NCI-H748 (cell line): ENCODE measurements at regions not wholly inside any gene's neighbourhood (a gene's known extent, or its start where the extent isn't known, plus 50 kb on each side); places are given as distances from the start of the nearest gene placed in this dataset.

Source experiments
- DNase-seq: peaks from one replicate; lab custom pipeline; 2025; ENCODE audit not compliant: unreplicated experiment; lab: John Stamatoyannopoulos, UW

DNA sequence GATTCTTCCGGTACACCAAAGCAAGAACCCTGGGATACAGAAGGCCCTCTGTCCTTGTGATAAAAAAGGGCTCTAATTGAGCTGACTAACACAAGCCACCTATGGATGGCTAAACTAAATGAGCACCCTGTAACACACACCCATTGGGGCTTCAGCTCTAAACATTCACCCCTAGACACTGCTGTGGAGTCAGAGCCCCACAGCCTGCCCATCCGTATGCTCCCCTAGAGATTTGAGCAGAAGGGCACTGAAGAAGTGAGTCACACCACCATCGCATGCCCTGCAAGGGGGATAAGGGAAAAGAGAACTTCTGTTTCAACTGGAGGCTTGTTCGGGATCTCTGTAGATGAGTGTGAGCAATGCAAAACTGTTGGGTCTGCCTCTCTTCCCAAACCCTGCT is 545.2 kb downstream of the KCTD8 start:
- no peak for DNase-seq

DNA sequence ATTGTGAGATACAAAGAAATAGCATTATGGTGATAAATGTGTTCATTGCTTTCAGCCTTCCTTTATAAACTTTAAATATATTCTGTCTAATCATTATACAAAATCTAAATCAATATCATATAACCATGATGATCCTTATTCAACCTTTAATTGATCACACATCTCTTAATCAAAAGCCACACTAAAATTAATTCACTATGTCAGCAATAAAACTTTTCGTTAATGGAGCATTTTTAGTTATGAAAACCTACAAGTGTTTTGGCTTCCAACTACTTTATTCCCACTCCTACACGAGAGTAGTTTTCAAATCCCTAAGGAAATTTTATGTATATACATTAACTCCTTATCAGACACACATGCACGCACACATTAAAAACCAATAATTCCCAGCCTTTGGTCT is 530.2 kb downstream of the KCTD8 start:
- DNase-seq, result no peak

DNA sequence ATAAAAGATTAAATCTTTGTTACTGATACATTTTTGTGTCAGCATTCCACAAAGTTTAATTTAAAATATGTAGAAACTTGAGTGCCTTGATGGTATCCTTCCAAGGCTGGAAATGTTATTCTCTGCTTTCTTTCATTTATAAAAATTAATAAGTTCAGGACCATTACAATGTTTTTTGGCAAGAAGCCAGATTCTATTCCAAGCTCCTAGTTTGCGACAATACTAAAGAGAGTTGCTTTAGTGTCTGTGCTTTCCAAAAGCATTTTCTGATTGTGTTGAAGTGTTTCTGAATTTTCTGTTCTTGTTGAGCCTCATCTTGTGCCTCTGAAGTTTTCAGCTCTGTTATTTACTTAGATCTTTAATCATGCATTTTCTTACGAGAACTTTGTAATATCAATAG is 516.2 kb downstream of the KCTD8 start:
- DNase-seq, result no peak

DNA sequence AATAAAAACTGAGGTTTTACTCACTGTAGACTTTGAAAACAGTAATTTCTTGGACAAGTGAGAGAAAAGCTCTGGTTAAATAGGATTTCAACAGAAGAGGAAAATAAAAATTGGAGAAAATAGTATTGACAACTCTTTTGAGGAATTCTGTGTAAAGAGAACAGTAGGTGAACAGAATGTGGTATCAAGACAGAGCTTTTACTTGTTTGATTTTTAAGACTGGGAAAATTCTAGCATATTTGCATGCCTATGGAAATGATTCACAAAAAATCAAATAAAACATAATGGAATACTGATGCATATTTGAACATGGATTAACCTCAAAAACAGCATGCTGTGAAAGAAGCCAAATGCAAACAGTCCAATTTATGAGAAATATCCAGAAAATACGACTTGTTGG is 504.6 kb downstream of the KCTD8 start:
- DNase-seq, result no peak

DNA sequence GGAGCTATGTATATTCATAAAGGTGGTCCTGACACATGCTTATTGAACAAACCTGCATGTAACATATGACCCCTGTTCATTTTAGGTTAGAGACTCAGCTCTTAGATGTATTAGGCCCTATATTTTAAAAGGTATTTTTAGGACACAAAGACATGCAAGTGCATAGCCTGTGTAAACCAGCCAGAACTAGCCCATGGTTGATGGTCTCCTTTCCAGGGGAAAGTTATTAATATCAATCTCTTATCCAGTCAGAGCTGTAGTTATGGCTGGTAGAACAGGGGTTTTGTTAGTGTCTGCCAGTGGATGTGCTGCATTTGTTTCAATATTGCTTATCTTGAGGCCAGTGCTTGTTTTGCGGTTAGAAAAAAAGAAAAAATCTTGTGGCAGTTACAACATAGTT is 488.6 kb downstream of the KCTD8 start:
- no peak for DNase-seq

DNA sequence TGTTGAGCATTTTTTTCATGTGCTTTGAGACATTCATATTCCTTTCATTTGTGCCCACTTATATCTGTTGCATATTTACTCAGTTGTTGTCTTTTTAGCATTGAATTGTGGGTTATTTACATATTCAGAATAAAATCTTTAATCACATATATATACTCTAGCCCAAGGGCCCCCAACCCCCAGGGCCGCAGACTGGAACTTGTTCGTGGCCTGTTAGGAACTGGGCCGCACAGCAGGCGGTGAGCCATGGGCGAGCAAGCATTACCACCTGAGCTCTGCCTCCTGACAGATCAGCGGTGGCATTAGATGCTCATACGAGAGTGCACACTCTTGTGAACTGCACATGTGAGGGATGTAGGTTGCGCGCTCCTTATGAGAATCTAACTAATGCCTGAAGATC is 480.6 kb downstream of the KCTD8 start:
- no peak for DNase-seq

DNA sequence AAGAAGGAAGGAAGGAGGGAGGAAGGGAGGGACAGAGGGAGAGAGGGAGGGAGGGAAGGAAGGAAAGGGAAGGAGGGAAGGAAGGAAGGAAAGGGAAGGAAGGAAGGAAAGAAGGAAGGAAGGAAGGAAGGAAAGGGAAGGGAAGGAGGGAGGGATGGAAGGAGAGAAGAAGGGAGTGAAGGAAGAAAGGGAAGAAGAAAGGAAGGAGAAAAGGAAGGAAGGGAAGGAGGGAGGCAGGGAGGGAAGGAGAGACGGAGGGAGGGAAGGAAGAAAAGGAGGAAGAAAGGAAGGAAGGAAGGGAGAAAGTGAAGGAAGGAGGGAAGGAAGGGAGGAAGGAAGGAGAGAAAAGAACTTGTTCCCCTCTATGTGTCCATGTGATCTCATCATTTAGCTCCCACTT is 465.0 kb downstream of the KCTD8 start:
- no peak for DNase-seq

DNA sequence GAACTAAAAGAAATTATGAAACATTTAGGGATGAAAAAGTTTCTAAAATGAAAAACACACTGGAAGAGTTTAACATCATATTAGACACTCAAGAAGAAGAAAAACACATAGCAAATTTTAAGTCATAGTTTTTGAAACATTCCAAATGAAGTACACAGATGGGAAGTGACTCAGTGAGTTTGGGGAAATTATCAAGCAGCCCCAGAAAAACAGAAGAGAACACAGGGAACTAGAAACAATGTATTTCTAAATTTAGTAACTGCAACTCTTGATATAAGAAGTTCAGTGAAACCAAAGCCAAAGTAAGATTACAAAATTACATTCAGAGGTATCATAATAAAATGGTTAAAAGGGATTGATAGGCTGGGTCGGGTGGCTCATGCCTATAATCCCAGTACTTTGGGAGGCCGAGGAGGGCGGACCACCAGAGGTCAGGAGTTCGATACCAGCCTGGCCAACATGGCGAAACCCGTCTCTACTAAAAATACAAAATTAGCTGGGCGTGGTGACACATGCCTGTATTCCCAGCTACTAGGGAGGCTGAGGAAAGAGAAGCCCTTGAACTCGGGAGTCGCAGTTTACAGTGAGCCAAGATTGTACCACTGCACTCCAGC is 461.2 kb downstream of the KCTD8 start:
- no peak for DNase-seq

DNA sequence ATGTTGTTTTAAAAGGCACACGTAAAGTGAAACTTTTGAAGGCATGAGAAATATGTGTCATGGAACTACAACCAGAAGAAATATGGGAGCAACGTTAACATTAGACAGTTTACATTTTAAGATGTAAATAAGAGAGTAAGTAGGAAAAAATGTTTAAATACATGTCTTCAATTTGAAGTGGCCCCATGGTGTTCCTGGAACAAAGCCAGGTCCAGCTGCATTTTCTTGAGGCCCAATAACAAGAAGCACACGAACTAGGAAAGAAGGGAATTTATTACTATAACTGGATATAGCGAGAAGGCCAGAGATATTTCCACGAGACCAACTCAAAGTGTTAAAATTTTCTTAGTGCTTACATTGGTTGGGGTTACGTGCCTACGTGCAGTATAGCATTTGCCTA is 458.1 kb downstream of the KCTD8 start:
- no peak for DNase-seq

DNA sequence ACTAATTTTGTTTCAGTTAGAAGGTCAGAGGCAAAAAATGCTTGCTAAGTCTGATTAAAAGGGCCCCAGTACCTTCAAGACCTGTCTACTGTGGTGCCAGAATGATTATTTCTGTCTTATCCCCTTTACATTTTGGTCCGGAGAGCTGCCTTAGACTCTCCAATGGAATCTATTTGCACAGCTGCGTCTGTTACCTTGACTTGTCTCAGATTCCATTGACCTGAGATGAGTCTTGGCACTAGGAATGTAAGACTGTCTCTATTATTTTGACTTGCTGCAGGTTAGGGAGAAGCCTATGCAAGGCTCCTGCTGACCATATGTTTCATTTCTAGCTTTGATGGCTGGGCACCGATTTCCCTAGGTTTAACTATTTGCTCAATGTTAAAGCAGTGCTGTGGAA is 457.6 kb downstream of the KCTD8 start:
- DNase-seq, result peak; percentile 30

DNA sequence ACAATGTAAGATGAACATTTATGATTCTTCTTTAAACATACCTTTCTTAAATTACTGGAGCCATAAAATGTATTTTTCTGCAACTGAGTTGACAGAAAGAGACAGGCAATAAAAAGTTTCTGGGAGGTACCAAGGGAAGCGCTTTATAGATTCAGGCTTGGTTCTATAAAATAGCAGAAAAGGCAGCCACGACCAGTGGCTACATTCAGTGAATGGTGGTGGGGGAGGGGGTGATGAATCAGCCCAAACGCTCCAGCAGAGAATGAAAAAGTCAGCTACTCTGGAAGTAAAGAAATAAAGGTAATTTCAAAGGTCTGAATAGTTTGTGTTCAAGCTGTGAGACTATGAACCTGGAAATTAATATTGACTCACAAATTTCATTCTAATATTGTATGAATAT is 456.1 kb downstream of the KCTD8 start:
- no peak for DNase-seq

DNA sequence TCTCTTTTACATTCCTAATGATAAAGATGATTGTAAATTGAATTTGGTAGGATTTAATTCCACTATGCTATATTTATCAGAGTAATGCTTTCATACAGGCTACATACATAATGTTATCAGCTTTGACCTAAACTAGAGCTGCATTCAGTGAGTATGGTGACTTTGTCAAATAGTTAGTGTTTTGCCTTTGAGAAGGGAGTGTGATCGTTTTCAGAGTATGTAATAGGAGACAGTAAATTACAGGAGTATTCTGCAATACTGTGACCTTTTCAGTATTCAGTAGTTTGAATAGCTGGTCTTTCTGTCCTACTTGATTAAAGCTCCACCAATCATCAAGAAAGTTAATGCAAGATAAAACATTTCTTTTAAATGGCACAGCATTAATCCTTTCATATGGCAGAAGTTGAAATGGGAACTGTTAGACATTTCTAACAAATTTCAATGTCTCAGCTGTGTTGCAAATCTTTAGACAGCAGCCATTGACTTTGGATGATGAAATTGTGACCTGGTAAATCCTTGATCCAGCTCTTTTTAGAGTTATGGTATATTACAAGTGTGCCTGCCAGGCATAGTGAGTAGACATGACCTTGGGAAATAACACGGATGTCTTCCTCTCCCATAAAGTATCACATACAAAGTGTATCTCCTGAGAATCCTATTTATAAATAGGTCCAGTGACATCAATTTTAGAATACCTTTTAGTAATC is 455.3 kb downstream of the KCTD8 start:
- peak; percentile 23 for DNase-seq

DNA sequence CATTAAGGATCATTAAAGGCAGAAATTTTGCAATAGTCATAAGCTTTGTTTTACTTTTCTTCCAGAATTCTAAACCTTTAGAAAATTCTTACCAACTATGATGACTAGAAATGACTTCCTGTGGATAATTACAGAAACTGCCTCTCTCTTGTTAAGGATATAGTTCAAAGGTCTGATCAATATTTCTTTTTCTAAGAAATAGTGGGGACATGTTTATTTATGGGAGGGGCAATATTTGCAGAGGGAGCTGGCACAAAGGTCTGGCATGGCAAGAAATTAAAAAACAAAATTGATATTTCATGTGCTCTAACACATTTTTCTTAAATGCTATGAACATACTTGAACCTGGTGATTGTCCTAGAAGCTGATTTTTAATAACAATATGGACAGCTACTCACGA is 448.9 kb downstream of the KCTD8 start:
- peak; percentile 19 for DNase-seq

DNA sequence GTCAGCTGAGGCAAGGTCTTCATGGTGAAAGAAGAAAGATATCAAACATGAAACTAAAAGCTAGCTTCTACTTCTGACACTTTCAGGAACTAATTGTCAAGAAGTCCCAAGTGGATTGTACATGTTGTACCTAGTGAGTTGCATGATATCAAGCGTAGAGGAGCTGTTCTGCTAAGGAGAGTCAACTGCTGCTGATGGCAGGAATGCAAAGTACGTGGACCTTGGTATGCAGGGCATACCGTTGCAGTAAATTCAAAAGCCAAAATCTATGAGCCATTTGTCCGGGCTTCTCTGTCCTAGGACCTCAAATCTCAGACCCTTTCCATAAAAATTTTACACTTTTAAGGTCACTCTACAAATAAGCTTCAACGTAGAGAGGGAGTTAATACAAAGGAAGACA is 446.2 kb downstream of the KCTD8 start:
- no peak for DNase-seq

DNA sequence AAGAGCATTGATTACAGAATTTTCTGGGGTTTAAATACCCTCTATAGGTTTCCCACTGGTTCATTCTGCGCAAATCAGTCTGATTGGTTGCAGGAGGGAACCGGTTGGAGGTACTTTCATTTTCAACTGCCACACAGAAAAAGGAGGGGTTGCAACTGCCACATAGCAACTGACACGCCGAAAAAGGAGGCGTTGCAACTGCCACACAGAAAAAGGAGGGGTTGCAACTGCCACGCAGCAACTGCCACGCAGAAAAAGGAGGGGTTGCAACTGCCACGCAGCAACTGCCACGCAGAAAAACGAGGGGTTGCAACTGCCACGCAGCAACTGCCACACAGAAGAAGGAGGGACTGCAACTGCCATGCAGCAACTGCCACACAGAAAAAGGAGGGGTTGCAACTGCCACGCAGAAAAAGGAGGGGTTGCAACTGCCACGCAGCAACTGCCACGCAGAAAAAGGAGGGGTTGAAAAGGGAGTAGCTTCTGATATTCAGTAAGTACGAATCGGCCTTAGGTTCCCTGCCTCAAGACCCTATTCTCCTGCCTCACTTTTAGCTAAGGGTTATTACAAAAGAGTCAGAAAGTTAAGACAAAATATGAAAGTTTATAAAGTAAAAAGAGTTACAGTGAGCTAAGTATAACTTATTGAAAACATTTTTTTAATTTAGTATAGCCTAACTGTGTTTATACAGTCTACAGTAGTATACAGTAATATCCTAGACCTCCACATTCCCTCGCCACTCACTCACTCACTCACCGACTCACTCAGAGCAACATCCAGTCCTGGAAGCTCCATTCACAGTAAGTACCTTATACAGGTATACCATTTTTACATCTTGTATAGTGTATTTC is 431.8 kb downstream of the KCTD8 start:
- peak; percentile 50 for DNase-seq

DNA sequence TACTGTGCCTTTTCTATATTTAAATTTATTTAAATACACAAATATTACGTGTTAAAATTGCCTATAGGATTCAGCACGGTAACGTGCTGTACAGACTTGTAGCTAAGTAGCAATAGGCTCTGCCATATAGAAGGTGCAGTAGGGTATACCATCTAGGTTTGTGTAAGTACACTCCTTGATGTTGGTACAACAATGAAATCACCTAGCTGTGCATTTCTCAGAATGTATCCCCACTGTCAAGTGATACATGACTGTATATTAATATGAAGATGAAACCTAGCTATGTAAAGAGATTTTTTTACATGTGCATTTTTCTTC is 431.2 kb downstream of the KCTD8 start:
- peak; percentile 16 for DNase-seq

DNA sequence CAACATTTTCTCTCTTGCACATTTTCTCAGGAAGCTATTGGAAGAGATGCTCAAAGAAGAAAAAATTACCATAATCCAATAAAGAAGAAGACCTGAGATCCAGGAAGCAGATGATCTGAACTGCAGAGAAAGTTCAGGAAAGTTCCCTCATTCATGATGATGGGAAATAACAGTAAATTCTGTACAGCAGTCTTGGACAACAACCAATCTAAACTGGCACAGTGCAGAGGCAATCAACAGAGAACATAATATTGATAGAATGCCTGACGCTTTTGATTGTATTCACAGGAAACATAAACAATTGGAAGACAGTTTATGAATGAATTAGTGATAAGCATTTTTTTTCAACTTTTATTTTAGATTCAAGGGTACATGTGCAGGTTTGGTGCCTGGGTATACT is 428.9 kb downstream of the KCTD8 start:
- DNase-seq, result no peak

DNA sequence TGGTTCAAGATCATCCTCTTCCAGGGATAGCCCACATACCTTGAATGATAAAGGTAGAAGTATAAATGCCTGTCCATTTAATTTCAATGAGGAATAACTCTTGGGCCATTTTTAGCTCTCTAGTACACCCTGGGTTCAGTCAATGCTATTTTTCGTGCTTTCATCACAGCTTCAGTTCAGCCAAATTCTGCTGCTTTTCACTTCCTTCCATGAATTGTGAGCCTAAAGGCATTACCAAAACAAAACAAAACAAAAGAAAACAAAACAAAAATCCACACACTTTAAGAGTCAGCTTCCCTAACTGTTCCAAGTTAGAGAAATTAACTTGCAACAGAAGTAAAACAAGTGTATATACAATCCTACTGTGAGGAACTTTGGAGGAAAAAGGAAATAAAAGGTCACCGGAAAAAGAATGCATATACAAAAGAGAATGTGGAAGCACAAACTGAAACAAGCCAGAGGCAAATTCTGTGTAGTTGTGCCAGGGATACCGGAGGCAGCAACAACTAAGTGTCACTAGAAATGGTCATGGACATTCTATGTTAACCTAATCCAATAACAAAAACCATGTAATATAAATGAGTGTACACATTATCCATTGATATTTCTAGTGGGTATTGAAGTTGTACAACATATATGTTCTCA is 423.1 kb downstream of the KCTD8 start:
- DNase-seq, result no peak

DNA sequence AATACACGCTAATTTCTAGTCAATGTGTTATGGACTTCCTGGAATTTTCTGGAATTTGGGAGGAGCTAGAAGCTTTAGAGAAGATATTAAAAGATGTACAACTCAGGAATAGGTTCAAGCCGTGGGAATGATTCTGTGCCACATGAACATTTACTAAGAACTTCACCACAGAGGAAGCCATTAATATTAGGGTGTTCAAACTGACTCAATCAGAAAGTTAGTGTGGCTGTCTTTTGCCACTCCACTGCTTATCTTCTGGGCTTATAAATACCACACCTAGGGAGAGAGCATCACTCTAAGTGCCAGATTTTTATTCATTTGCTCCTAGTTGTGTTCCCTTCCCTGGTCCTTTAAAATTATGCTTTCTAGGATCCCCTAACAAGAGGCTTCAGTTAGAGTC is 409.8 kb downstream of the KCTD8 start:
- DNase-seq, result no peak

DNA sequence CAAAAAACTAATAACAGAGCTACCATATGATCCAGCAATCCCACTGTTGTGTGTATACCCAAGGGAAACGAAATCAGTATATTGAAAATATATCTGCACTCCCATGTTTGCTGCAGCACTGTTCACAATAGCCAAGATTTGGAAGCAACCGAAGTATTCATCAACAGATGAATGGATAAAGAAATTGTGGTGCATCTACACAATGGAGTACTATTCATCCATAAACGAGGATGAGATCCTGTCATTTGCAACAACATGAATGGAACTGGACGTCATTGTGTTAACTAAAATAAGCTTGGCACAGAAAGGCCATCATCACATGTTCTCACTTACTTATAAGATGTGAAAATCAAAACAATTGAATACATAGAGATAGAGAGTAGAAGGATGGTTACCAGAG is 402.1 kb downstream of the KCTD8 start:
- no peak for DNase-seq

DNA sequence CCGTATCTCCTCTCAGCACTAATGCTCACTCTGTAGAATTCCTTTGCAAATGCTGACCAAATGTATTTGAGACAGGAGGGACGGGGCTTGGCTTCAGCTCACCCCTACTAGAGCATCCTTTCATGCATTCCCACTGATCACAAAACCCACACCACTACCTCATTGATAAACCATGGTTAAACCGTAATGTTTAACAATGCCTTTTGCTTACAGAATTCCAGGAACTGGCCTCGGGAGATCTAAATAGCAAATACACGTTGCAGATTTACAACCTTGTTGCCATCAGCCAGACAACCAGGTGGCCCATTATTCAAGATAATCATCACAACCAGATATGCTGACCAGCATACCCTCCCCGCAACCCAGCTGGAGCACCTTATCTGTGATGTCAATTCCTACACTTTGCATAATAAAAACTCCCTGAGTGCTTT is 391.9 kb downstream of the KCTD8 start:
- DNase-seq, result peak; percentile 78

DNA sequence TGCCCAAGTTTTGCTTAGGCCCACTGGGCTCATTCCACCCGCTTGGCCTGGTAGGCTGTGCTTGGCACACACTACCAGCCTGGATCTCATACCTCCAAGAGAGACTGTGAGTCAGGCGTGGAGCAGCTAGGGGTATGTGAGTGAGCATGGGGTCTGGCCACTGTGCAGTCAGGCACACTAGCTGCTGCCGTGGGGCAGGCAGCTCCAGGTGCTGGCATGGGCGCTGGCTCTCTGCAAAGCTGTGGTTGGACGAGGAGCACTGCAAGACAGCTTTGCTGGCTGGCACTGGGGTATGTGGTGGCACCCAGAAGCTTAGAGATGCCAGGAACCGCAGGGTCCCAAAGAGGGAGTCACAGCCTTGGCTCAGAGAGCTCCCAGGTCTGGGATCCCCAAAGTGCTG is 377.8 kb downstream of the KCTD8 start:
- DNase-seq, result no peak
